ENCODE measurements at regions not wholly inside any gene's neighbourhood (a gene's known extent, or its start where the extent isn't known, plus 50 kb on each side); places are given as distances from the start of the nearest gene placed in this dataset.
"Not testable (repeated sequence)": the region's sequence is repeated elsewhere in the genome, so short reads cannot be mapped to it uniquely, and the experiment has no call there.

DNA sequence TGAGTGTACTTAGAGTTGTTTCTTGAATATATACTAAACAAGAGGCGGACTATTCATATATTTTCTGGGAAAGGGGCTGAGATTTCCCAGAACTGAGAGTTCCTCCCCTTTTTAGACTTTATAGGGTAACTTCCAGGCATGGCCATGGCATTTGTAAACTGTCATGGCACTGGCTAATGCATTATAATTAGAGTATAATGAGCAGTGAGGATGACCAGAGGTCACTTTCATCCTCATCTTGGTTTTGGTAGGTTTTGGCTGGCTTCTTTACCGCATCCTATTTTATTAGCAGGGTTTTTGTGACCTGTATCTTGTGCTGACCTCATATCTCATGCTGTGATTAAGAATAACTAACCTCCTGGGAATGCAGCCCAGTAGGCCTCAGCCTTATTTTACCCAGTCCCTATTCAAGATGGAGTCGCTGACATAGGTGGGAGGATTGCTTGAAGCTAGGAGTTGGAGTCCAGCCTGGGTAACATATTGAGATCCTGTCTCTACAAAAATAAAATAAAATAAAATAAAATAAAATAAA is 91.4 kb downstream of the MOBP start:
- no peak overlapping the region for H3K4me3 ChIP-seq (ENCODE audit: low read depth, low read length)
- no peak for TF ChIP-seq CTCF (IDR thresholded peaks at IDR 0.05; ENCODE audit: borderline replicate concordance, insufficient read depth, low read depth, low read length)

DNA sequence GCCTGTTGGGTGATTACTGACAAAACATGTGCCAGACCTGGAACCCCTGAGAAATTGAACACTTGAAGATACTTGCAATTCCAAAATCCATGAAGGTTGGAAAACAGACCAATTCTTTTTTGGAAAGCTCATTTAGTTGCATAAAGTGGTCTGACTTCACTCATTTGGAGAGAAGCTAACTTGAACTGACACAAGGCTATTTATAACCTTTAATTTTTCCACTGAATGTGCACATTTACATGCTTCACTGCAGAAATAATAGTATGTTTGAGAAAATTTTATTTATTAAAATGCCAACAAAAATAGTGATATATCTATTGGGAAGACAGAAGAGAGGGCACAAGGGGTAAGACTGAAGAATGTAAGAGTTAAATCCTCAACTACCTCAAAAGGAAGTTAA is 92.1 kb downstream of the MOBP start:
- TF ChIP-seq CTCF (IDR thresholded peaks at IDR 0.05; ENCODE audit: borderline replicate concordance, insufficient read depth, low read depth, low read length): no peak
- no peak overlapping the region for H3K4me3 ChIP-seq (ENCODE audit: low read depth, low read length)

DNA sequence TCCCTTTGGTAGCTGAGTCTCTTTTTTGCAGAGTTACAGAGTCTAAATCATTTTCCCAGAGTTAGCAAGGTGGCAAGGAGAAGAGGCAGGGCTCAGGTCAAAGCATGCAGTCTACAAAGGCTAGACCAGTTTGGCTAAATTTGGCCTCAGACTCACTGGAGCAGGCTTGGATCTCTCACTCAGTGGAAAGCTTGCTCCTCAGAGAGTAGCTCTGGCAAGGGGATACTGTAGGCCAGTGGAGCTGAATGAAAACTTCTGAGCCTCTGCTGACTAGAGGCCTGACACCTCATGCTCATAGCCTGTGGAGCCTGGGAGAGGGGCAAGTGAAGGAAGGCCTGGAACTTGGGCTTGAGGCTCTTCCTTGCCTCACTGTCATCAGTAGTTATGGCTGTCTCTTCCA is 101.0 kb downstream of the MOBP start:
- no peak overlapping the region for H3K4me3 ChIP-seq (ENCODE audit: low read depth, low read length)
- no peak for TF ChIP-seq CTCF (IDR thresholded peaks at IDR 0.05; ENCODE audit: borderline replicate concordance, insufficient read depth, low read depth, low read length)

DNA sequence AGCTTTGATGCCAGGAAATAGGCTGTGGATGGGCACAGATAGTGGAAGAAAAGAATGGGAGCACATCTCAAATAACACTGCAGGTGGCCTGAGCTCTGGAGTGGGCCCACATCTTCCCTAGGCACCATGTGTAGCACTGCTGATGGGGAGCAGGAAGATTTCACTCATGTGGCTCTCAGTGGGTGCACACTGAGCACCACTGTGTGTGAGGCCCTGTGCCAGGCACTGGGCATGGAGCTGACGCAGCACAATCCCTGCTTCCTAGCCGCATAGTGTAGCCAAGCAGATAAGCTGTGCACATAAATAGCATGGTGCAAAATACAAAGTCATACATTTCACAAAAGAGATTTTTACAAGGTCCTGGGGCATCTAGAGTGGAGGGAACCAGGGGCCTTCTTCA is 101.6 kb downstream of the MOBP start:
- TF ChIP-seq CTCF (IDR thresholded peaks at IDR 0.05; ENCODE audit: borderline replicate concordance, insufficient read depth, low read depth, low read length): no peak
- no peak overlapping the region for H3K4me3 ChIP-seq (ENCODE audit: low read depth, low read length)

DNA sequence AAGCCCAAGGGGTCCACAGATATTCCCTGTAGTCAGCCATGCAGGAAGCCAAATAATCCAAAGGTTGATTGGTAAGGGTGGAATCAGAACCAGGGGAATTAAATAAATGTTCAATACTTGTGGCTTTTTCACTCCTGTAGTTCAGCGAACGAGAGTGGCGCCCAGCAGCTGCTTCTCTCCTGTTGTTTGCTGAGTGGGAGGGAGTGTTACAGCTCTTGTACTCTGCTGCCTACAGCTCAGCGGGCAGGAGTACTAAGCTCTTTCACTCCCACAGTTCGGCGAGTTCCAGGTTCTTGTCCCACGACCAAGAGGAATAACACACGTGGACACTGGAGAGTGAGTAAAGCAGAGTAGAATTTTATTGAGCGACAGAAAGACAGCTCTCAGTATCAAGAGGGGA is 105.9 kb downstream of the MOBP start:
- TF ChIP-seq CTCF (IDR thresholded peaks at IDR 0.05; ENCODE audit: borderline replicate concordance, insufficient read depth, low read depth, low read length): no peak
- no peak overlapping the region for H3K4me3 ChIP-seq (ENCODE audit: low read depth, low read length)

- no peak for TF ChIP-seq CTCF (IDR thresholded peaks at IDR 0.05; ENCODE audit: borderline replicate concordance, insufficient read depth, low read depth, low read length)
- no peak overlapping the region for H3K4me3 ChIP-seq (ENCODE audit: low read depth, low read length)
Measured at GRCh38 chr3:39577541-39577940, 110.1 kb downstream of the MOBP start.

GRCh38 chr3:39586215-39586614 is 118.7 kb downstream of the MOBP start:
- H3K4me3 ChIP-seq (ENCODE audit: low read depth, low read length): not testable (repeated sequence)

DNA sequence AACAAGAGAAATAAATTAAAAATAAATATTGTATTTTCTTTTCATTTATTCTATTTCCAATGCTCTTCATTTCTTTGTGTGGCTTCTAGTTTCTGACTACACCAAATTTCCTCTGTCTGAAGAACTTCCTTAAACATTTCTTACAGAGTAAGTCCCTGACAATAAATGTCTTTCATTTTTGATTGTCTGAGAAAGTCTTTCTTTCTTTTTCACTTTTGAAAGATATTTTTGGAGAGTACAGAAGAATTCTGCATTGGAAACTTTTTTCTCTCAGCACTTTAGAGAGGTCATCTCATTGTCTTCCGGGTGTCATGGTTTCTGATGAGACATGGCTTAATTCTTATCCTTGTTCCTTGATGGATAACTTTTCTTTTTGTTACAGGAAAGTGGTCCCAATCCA is 119.6 kb downstream of the MOBP start:
- no peak overlapping the region for H3K4me3 ChIP-seq (ENCODE audit: low read depth, low read length)
- no peak for TF ChIP-seq CTCF (IDR thresholded peaks at IDR 0.05; ENCODE audit: borderline replicate concordance, insufficient read depth, low read depth, low read length)
